GM19455 (cell line): ENCODE measurements at regions not wholly inside any gene's neighbourhood (a gene's known extent, or its start where the extent isn't known, plus 50 kb on each side); places are given as distances from the start of the nearest gene placed in this dataset.
A peak's percentile ranks its signal among the peaks of the same experiment; 100 is the strongest.

Experiments used
- ATAC-seq: cut with Tn5 transposase; IDR thresholded peaks from one replicate; pipeline ENCODE4 v1.9.1; 2021; ENCODE audit not compliant: unreplicated experiment

DNA sequence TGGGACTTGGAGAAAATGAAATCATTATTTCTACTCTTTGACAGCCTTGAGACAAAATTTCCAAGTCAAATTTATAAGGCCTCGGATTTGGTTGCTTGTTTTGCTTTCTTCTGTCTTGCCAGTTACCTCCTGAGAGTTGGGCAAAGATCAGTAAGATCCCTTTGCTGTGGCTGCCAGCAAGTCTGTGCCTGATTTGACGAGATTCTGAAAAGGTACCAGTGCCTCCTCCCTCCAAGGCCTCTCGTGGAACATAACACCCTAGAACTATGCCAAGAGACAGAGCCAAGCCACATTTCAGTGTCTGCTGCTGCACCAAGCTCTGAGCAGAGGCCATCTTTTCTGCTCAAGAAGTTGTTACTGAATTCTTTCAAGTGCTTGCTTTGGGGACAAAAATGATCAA lies 61.0 kb downstream of the GTPBP8 start:
- no peak for ATAC-seq

DNA sequence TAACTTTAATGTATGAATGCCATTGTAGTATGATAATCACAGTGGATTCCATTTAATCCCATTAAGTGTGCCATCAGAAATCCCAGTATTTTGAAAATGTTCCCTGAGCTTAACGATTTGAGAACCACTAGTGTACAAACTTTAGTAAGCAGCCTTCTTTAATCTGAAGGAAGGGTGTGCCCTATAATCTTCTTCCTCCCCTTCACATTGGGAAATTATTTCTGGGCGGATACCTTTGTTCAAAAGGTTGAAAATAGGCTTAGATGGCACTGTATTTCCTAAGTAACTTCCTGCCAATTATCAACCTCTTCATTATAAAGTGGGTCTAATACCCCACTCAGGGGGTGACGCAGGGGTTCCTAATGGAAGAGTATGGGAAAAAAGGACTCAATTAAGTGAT lies 62.4 kb downstream of the GTPBP8 start:
- ATAC-seq: no peak

DNA sequence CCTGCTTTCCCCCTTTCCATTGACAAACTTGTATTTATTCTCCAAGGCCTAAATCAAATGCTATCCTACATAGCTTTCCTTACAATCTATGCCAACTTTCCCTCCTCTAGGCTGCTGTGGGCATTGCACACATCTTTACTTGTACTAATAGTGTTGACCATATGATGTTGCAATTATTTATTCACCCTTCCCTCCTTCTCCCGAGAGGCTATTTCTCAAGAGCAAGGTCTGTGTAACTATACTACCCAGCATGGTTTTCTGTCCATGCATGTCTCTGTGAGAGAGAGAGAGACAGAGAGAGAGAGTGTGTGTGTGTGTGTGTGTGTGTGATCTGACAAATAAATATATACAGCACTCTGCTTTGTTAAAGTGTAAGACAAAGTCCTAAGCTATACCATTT lies 63.8 kb downstream of the GTPBP8 start:
- no peak for ATAC-seq

DNA sequence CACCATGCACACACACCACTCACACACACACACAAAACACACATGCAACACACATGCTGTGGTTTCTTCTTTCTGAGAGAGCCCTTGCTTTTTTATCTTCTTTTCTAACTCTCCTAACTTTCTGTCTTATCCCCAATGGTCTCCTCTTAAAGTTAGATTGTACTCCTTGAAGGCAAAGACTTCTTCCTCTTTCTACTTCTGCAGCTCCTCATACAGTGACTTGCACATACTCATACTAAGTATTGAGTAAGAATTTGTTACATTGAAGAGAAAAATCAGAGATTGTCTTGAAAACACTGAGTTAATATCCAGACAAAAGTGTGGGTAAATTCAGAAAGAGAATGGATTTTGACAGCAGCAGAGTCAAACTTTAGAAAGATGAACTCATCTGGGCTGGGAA lies 64.4 kb downstream of the GTPBP8 start:
- ATAC-seq: no peak

DNA sequence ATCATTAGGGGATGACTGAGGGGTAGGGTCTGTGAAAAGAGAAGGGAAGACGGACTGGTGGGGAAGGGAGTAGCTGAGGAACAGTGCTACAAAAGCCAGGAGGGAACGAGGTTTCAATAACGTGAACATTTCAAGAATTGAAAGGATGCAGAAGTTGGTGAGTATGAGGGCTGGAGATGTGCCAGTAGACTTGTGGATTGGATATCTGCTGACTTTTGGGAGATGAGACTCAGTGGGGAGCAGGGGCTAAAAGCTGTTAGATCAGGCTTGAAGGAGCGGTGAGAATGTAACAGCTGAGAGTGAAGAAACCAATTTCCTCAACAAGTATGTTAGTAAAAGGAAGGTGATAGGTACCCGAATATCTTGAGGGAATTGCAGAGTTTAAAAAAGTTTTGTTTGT lies 65.2 kb downstream of the GTPBP8 start:
- no peak for ATAC-seq

DNA sequence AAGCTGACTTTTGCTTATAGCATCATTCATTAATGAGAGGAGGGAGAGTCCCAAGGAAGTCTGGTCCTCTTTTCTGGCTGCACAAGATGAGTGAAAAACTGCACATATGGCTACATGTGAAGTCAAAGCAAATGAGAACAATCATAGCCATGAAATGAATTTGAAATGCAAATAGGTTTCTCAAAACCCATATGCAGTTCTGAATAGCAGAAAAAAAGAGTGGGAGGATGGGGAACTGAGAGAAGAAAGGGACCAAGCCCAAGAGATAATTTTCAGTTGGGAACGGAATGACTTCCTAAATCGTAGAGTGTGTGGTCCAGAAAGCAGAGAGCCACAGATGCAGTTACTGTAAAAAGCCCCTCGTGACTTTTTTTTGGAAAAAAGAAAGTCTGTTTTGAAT lies 66.3 kb downstream of the GTPBP8 start:
- peak; percentile 74 for ATAC-seq

DNA sequence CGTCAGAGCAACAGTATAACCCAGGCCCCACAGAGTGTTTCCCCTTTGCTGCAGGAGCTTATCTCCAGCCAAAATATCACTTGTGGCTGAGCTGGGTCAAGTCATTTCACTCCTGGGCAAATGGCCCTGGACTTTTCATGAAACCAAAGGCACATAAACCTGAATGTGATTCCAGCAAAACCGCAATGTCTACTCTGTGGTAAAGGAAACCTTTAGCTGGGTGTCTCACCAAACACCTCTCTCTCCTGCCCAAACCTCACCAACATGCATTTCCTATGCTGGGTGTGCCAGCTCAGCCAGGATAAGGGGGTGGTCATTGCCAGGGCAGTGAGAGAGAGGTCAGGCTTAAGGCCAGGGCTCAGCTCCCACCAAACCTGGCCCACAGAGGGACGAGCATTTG lies 67.4 kb downstream of the GTPBP8 start:
- no peak for ATAC-seq

DNA sequence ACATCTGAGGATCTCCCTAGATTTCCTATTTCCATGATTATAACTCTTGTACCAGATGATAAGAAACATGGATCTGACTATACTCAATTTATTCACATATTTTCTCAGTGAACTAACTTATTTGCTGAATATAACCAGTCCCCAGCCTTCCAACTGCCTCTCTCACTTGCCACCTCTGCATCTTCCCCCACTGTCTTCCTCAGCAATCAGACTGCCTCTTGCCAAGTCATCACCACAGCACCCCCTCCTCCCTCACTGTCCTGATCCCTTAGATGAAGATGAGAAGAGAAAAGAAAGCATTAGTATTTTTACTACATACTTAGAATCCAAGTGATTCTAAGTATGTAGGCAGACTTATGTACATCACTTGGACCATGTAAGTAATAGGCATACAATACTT lies 71.9 kb downstream of the GTPBP8 start:
- ATAC-seq: no peak

DNA sequence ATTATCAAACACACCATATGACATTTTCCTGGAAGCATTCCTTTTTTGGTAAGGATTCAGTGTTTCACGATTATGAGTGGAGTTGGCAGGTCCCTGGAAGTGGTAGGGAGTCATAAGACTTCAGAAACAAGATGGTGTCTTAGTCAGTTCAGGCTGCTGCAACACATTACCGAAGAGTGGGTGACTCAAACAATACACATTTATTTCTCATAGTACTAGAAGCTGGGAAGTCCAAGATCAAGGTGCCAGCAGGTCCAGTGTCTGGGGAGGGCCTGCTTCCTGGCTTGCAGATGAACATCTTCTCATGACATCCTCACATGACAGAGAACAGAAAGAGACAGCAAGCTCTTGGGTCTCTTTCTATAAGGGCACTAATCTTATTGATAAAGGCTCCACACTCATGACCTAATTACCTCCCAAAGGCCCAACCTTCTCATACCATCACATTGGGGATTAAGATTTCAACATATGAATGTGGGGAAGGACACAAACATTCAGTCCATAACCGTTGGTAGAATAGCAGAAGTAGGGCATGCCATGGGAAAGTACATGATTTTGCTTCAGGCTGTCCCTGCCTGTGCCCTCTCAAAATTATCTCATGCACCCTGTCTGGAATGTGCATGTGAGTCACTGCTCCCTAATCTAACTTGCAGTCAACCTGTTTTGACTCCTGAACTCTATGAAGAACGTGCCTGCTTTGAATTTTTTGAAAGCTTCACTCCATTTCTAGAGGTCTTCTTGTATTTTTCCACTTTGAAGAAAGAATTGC lies 72.5 kb downstream of the GTPBP8 start:
- ATAC-seq: no peak

DNA sequence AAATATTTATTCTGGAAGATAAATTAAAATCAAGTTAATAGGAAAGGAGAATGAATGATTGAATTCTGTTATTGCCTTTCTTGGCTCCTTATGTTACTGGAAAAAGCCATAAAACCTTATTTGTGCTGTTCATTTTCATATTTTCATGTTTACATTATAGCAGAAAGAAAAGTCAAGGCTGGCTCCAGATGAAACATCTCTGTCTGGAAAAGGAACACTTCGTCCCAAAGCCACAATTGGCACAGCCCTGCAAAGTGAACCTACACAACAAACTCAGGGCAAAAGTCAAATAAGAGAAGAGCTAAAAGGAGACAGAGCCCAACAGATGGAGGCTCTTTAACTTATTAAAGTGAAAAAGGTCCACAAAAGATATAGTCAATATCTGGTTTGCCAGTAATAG lies 73.4 kb downstream of the GTPBP8 start:
- no peak for ATAC-seq

DNA sequence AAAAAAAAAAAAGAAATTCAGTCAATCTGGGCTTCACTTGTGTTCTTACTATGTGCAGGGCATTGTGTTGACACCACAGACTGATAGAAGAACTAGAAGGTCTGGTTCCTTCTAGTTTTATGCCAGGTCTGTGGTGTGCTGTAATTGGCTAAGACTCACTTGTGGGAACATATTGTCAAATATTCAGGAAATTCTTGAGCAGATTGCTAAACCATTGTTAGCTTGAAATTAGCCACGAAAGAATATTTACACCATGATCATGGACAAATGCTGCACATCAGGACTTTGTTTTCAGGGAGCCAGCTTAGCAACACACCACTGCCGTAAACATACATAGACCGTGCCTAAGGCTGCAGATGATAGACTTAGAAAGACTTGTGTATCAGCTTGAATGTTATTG lies 74.6 kb downstream of the GTPBP8 start:
- ATAC-seq: no peak

DNA sequence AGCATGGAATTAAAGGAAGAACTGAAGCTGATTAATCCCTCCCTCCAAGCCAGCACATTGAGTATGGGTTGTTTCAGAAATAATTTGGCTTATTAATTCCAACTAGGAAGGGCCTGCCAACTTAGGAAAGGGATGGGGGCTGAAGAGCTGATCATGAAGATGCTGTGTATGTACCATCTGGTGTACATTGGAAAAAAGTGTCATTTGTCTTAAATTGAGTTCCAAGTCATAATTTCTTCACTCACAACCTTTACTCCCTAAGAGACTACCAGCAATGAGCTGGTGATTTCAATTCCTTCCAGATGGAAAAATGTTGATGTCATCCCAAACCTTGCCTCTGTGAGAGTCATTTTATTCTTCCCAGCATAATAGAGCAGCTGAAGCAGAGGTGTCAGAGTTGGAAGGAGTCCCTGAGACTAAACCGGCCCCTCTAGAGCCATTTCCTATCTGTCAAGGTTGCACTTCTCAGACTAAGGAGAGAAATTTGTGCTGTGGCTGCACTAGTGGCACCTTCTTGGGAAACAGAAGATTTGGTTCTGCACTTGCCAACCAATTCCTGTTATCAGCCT lies 79.4 kb downstream of the GTPBP8 start:
- ATAC-seq: no peak

DNA sequence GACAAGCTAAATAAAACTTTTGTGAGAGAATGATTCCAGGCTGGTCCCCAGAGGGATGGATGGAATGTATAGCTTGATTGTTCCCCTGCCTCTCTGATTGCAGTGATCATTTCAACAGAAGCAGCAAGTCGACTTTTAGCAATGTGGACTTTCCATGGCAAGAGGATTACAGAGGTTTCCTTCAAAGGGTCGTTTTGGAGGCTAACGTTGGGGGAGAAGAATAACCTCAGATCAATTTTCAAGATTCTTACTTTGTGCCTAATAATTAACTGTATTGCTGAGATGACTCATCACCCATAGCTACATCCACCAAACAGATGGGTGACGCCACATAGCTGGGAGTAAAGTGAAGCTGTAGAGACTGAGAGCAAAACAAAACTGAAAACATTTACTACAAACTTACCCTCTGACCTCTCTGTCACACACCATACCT lies 79.9 kb downstream of the GTPBP8 start:
- ATAC-seq: no peak

DNA sequence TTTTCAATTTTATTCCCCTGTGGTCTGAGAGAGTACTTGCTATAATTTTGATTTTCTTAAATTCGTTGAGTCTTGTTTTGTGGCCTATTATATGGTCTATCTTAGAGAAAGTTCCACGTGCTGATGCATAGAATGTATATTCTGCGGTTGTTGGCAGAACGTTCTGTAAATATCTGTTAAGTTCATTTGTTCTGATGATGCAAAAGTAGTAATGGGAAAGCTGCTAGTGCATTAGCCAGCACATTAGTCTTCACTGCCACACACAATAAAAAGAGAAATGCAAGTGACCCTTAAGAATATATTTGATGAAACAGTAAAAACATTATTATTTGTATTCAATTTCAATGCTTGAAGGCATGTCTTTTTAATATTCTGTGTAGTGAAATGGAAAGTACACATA lies 84.8 kb downstream of the GTPBP8 start:
- ATAC-seq: no peak

DNA sequence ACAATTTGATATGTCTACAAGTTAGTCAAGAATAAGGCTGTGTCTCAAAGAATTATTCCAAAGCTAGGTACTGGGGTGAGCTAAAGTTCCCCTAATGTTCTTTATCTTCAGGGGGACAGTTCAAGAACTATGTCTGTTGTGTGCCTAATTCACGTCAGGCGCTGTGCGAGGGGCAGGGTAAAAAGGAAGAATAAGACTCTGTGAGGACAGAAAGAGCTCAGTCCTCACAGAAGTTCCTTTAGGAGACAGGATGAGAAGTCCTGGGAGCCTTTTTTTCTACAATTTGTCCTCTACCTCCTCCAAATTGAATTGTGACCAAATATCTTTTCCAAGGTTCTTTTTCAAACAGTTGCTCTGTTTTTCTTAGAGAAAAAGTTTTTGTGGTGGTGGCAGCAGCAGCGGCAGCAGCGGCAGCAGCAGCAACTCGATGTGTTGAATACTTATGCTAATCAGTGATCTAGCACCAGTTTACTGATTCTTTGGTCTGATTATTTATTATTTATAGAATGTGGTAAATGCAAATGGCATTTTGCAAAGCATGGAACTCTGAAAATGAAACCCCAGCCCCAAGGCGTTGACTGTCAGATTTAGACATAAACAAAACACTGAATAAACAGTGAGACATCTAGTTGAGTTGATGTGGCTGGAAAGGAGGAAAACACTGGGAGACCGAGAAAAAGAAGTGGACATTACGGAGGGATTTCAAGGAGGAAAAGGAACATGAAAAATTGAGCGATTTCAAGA lies 88.6 kb downstream of the GTPBP8 start:
- ATAC-seq: peak; percentile 91

DNA sequence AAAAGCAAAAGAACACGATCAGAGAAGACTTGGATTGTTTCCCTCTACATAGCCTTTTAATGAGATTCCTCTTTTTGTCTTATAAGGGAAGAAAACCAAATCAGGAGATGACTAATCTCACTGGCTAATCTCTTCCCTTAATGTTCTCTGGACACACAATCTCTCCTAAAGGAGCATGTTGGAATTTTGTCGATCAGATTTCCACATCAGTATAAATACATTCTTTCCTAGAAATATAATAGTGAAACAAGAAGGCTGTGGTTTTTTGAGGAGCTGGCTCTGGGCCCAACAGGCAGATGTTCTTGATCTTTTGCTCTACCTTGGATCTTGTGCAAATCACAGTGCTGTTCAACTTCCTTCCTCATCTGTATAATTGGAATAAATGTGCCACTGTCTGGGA lies 94.0 kb downstream of the GTPBP8 start:
- ATAC-seq: no peak

DNA sequence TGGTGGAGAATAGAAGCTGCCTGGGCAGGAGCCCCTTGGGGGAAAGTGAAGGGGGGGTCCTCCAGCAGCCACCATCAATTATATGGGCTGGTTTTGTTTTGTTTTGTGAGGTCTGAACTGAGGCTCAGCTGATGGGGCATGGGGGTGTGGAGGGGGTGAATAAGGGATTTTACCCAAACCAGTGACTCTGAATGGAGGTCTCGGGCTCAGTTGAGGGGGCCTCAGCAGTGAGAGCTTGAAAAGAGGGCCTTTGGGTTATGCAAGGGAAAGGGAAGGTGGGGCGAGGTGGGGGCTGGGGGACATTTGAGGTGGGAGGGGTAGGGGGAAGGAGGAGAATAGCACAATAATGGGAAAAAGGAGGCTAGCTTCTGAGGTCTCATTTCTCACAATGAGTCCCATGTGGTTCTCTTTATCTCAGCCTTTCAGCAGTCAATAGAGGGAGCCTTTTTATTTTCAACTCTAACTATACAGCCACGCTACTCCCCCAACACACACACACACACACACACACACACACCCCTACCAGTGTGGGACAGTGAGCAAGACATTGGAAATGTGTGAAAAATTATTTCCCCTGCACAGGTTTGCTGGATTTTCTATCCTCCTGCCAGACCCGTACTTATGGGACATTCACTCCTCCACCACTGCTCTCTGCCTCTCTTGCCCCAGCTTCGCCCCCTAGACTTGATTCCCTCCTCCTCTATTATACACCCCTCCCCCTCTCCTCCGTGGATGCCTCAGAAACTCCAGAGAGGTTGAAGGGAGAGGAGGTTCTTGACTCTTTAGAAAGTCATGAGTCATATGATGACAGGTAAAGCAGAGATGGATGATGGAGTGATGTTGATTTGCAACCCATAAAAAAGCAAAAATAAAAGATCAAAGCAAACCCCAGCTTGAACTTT lies 96.0 kb downstream of the GTPBP8 start:
- no peak for ATAC-seq

DNA sequence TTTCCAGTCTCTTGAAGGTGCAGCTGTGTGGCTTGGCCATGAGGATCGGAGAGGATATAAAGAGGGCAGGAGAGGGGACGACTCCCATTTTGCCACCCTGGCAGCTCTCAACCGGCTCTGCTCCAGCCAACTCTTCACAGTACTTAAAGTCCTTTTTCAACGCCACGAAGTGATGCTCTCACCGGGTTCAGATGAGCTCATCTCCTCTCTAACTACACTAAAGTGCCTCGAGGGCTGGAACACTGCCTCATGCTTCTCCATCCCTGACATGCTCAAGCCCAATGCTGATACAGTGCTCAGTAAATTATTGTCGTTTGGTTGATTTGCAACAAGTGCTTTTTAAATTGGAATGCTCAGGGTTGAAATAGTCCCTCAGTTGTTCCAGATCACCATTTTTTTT lies 97.8 kb downstream of the GTPBP8 start:
- no peak for ATAC-seq

DNA sequence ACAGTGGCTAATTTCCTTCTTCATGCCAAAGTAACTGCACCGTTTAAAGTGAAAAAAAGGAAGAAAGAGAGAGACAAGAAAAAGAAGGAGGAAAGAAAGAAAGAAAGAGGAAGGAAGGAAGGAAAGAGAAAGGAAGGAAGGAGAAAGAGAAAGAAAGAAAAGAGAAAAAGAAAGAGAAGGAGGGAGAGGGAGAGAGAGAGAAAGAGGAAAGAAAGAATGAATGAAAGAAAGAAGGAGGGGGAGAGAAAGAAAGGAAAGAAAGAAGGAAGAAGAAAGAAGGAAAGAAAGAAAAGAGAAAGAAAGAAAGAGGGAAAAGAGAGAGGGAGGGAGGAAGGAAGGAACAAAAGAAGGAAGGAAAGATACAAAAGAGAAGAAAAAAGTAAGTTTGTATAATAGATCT lies 100.6 kb downstream of the GTPBP8 start:
- ATAC-seq: no peak

DNA sequence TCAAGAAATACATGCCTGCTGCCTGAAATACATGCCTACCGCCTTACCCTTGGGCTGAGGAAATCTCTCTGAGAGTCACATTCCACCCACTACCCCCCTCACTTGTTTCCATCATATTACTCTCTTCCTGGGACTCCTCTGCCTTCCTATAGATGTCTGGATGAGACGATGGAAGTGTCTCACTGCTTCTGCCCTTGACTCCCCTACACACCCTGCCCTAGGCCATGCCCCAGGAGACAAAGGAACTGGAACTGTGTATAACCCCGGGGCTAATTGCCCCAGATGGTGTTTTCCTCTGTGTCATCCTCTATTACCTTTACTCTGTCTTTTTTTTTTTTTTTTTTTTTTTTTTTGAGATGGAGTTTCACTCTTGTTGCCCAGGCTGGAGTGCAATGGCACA lies 102.0 kb downstream of the GTPBP8 start:
- ATAC-seq: no peak
